A673 (cell line): ENCODE measurements at regions not wholly inside any gene's neighbourhood (a gene's known extent, or its start where the extent isn't known, plus 50 kb on each side); places are given as distances from the start of the nearest gene placed in this dataset.

ENCODE experiments used
- BruUV-seq: library from RNA; stranded (reverse); fragments of 400-500 nt; replicated peaks from 2 replicates; lab custom pipeline; 2021; lab: Mats Ljungman, UMichigan
- CTCF ChIA-PET: fragments of 300-600 bp; sonication (Branson Sonifier 250); formaldehyde crosslinking; loops from one replicate; lab custom pipeline; 2022; ENCODE audit warnings: antibody characterized with exemption; lab: Charles Lee
- POLR2A ChIA-PET: fragments of 300-600 bp; sonication (Branson Sonifier 250); formaldehyde crosslinking; loops from one replicate; lab custom pipeline; 2022; ENCODE audit warnings: antibody characterized with exemption; ENCODE audit not compliant: low non-redundant PET; lab: Charles Lee
- DNase-seq: peaks from one replicate; pipeline ENCODE4 v3.0.0-alpha.2; 2015; ENCODE audit warnings: low spot score
- H3K27ac ChIP-seq: fragments of 200-600 bp; sonication (generic); 2 replicates; pipeline ENCODE4 v1.5.1; 2016; ENCODE audit warnings: mixed run types, low read depth, mild to moderate bottlenecking, mixed read lengths, antibody characterized with exemption, low read length; ENCODE audit not compliant: poor library complexity, severe bottlenecking
- H3K27me3 ChIP-seq: fragments of 200-600 bp; sonication (generic); replicated peaks from 2 replicates; pipeline ENCODE4 v1.6.1; 2017; ENCODE audit warnings: mixed run types, low read depth, mild to moderate bottlenecking, mixed read lengths, antibody characterized with exemption, low read length; ENCODE audit not compliant: insufficient read depth, poor library complexity
- H3K36me3 ChIP-seq: fragments of 200-600 bp; sonication (generic); 2 replicates; pipeline ENCODE4 v1.6.1; 2016; ENCODE audit warnings: mixed run types, mild to moderate bottlenecking, mixed read lengths, antibody characterized with exemption, low read length; ENCODE audit not compliant: insufficient read depth, poor library complexity, severe bottlenecking
- H3K4me1 ChIP-seq: fragments of 200-600 bp; sonication (generic); 2 replicates; pipeline ENCODE4 v1.6.1; 2017; ENCODE audit warnings: mixed run types, mild to moderate bottlenecking, mixed read lengths, antibody characterized with exemption, low read length; ENCODE audit not compliant: insufficient read depth, poor library complexity, severe bottlenecking
- H3K4me3 ChIP-seq: fragments of 200-600 bp; sonication (generic); 2 replicates; pipeline ENCODE4 v1.5.1; 2016; ENCODE audit warnings: low read depth, mixed run types, mild to moderate bottlenecking, mixed read lengths, low read length; ENCODE audit not compliant: poor library complexity, severe bottlenecking
- H3K9me3 ChIP-seq: fragments of 200-600 bp; sonication (generic); 2 replicates; pipeline ENCODE4 v1.6.1; 2016; ENCODE audit warnings: mixed run types, low read depth, mild to moderate bottlenecking, mixed read lengths, antibody characterized with exemption, low read length; ENCODE audit not compliant: poor library complexity, severe bottlenecking
- CTCF ChIP-seq: fragments of 300-800, 200-600 bp; sonication (generic); conservative IDR thresholded peaks from 2 replicates; pipeline ENCODE4 v1.5.1; 2017; ENCODE audit warnings: low read depth, mild to moderate bottlenecking, antibody characterized with exemption, low read length, moderate library complexity, mixed read lengths
- EZH2 ChIP-seq: fragments of 200-600 bp; sonication (generic); IDR thresholded peaks from 2 replicates; pipeline ENCODE4 v1.6.1; 2017; ENCODE audit warnings: borderline replicate concordance, low read depth, mild to moderate bottlenecking, mixed read lengths, antibody characterized with exemption, low read length; ENCODE audit not compliant: poor library complexity, severe bottlenecking
- intact Hi-C: fragments of 100-400 bp; cut with micrococcal nuclease; formaldehyde crosslinking; loops from one replicate; pipeline ENCODE4 v1.10.0; 2022; ENCODE audit not compliant: unreplicated experiment

- peaks cover 22% of the 10 kb centered on the region for H3K9me3 ChIP-seq
- H3K4me3 ChIP-seq, result no peak overlapping the region
- intact Hi-C loops, result no loop called here
- no peaks in the 10 kb centered on the region for H3K27me3 ChIP-seq
- no TSS peak for BruUV-seq
- no peak overlapping the region for H3K27ac ChIP-seq
- ChIA-PET CTCF (no interaction called here), POLR2A (no interaction called here)
- no peak for TF ChIP-seq CTCF
- TF ChIP-seq EZH2, result no peak
- H3K4me1 ChIP-seq, result no peaks in the 10 kb centered on the region
- H3K36me3 ChIP-seq, result no peaks in the 10 kb centered on the region
- no peak for DNase-seq
Observed at GRCh38 chr18:6661692-6662415, 67.7 kb upstream of the ARHGAP28 start.

- POLR2A ChIA-PET, result no interaction called here
- Histone ChIP-seq H3K27ac (no peak overlapping the region), H3K4me3 (no peak overlapping the region), H3K27me3 (no peaks in the 10 kb centered on the region), H3K36me3 (no peaks in the 10 kb centered on the region), H3K9me3 (peaks cover 20% of the 10 kb centered on the region), H3K4me1 (no peaks in the 10 kb centered on the region)
- CTCF ChIA-PET, result no interaction called here
- intact Hi-C loops, result no loop called here
- no peak for DNase-seq
- no peak for TF ChIP-seq EZH2
- no peak for TF ChIP-seq CTCF
- no TSS peak for BruUV-seq
Observed at GRCh38 chr18:6666012-6666685, 63.4 kb upstream of the ARHGAP28 start.

GRCh38 chr18:6668836-6669235, 60.7 kb upstream of the ARHGAP28 start:
- CTCF ChIA-PET, result no interaction called here

More at GRCh38 chr18:6668836-6669235, 60.7 kb upstream of the ARHGAP28 start:
- H3K4me1 ChIP-seq, result no peaks in the 10 kb centered on the region
- POLR2A ChIA-PET, result no interaction called here
- no peak overlapping the region for H3K4me3 ChIP-seq
- H3K9me3 ChIP-seq, result peaks cover 17% of the 10 kb centered on the region
- no peaks in the 10 kb centered on the region for H3K36me3 ChIP-seq
- intact Hi-C loops, result no loop called here
- H3K27ac ChIP-seq, result no peak overlapping the region
- DNase-seq, result no peak
- no peak for TF ChIP-seq CTCF
- TF ChIP-seq EZH2, result no peak
- H3K27me3 ChIP-seq, result no peaks in the 10 kb centered on the region
- BruUV-seq, result no TSS peak
